COR-L47 (cell line): ENCODE measurements at regions not wholly inside any gene's neighbourhood (a gene's known extent, or its start where the extent isn't known, plus 50 kb on each side); places are given as distances from the start of the nearest gene placed in this dataset.
"Not testable (repeated sequence)": the region's sequence is repeated elsewhere in the genome, so short reads cannot be mapped to it uniquely, and the experiment has no call there.

Experiments used
- DNase-seq: peaks from one replicate; lab custom pipeline; 2025; lab: John Stamatoyannopoulos, UW

DNA sequence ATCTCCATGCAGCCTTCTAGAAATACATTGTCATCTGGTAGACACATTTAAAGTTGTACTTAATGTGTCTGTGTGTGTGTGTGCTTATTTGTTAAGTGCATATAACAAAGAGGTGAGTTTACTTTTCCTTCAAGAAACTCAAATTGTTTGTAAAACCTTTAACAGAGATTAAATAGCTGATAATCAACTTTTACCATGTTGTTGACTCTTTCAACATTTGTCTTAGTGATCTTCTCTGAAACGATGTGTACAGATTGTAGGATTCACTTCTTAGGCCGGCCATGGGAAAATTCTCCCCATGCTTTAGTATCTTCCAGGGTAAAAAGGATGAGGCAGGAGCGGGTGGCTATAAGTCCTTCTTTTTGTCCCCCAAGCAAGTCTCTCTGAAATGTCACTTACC is 292.9 kb upstream of the MAF start:
- DNase-seq: no peak

GRCh38 chr16:79892278-79892677 is 291.7 kb upstream of the MAF start:
- no peak for DNase-seq

GRCh38 chr16:79891458-79891857 is 290.9 kb upstream of the MAF start:
- no peak for DNase-seq

- no peak for DNase-seq
Observed at GRCh38 chr16:79887541-79888540, 287.3 kb upstream of the MAF start.

- DNase-seq: no peak
Observed at GRCh38 chr16:79885320-79885719, 284.8 kb upstream of the MAF start.

- no peak for DNase-seq
Observed at GRCh38 chr16:79883494-79883893, 283.0 kb upstream of the MAF start.

- no peak for DNase-seq
Observed at GRCh38 chr16:79882340-79883005, 281.9 kb upstream of the MAF start.

- not testable (repeated sequence) for DNase-seq
Observed at GRCh38 chr16:79881107-79881506, 280.6 kb upstream of the MAF start.

DNA sequence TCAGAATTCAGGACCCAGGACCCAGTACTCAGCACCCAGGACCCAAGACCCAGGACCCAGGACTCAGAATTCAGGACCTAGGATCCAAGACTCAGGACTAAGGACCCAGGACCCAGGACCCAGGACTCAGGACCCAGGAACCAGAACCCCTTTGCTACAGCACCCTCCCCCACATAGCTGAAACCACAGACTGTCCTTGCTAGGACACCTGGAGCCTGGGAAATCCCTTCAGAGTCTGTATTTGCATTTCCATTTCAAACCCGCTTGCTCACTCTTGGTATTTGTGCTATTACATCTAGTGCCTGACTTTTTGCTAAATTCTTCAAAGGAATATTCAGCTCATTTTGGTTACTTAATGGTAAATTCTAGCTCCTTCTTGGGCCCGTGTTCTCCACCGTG is 275.8 kb upstream of the MAF start:
- DNase-seq: no peak

DNA sequence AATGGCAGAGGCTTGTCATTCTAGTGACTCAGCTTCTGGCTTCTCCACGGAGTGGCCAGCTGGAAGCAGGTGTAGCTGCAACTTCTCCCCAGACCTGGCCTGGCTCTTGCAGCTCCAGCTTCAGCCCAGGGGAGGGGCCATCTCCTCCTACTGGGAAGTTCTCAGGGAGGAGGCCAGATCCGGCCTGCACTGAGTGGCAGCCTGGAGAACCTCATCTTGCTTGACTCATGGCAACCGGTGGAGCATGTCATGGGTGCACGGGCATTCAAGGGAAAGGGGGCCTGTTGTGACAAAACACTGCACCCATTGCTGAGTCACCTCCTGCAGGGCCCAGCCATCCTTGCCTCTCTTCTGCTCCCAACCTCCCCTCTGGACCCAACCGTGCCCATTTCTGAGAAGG is 273.9 kb upstream of the MAF start:
- no peak for DNase-seq

GRCh38 chr16:79873825-79874224 is 273.3 kb upstream of the MAF start:
- no peak for DNase-seq

- no peak for DNase-seq
Observed at GRCh38 chr16:79871906-79872305, 271.4 kb upstream of the MAF start.

DNA sequence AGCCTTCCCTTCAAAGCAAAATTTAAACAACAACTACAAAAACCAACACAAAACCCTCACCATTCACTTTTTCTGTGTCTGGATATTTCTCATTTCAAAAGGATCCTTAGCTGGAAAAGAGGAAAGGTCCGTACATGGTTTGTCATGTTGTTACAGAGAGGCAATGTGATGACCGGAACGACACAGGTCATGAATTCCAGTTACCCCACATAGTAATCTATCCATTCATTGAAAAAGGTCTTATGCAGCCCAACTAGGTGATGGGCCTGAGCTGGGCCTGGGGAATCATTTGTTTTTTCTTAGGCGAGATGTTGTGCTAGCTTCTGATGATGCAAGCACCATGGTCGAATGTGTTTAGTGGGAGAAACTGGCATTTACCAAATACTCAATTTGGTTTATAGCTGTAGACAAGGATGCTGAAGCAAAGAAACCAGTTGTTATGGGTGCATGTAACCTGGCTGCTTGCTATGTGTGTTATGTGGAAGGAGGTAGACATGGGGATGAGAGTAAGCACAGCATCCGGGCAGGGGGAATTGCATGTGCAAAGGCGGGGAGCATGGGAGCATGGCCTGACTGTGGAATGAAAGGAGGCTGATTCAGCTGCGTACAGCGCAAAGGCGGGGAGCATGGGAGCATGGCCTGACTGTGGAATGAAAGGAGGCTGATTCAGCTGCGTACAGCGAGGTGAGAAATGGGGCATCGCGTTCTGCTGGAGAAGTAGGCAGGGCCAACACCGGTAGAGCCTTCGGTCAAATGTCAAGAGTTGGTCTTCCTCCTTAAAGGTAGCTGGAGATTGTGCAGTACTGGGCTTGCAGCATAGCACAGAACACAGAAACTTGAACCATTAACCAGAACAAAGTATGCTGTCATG is 269.7 kb upstream of the MAF start:
- DNase-seq: no peak

GRCh38 chr16:79869304-79870015 is 268.9 kb upstream of the MAF start:
- no peak for DNase-seq

GRCh38 chr16:79868841-79869240 is 268.3 kb upstream of the MAF start:
- DNase-seq: no peak

GRCh38 chr16:79867425-79867997 is 267.0 kb upstream of the MAF start:
- DNase-seq: no peak

DNA sequence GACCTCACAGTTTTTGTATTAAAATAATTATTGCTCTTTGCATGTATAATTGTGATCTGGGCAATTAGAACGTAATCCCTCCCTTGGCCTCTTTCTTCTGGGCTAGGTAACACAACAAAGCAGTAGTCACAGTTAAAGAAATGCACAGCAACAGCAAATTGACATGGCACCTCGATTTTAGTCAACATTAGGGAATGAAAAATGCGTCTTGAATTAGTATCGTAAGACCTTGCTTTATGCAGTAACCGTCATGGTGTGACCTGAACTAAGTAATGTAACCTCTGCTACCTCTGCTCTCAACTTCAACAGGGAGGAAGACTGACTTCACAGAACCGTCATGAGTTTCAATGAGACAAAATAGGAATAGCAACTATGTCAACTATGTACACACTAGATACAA is 265.4 kb upstream of the MAF start:
- DNase-seq: no peak

DNA sequence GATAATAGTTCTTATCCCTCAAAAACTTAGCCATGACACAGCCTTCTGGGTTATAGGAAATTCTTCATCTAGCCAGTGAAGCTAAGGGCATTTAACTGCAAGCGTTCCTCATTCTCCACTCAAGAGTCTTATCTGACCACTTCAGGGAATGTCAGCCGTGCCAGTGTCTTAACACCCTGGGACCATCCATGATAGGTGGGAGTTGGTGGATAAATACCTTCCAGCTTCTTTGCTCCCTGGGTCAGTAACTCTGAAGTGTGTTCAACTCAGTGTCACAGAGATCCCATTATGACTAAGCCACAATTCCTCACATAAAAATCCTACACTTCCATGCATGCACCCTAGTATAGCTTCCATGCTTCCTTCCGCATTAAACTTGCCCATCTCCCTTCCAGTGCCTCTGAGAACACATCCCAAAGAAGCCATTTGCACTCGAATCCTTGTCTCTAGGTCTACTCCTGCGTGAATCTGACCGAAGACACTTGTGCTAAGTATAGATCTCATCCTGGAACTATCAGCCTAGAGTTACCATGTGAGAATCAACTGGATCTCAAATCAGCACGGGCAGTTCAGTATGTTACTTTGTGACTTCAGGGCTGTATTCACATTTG is 264.3 kb upstream of the MAF start:
- DNase-seq: no peak

DNA sequence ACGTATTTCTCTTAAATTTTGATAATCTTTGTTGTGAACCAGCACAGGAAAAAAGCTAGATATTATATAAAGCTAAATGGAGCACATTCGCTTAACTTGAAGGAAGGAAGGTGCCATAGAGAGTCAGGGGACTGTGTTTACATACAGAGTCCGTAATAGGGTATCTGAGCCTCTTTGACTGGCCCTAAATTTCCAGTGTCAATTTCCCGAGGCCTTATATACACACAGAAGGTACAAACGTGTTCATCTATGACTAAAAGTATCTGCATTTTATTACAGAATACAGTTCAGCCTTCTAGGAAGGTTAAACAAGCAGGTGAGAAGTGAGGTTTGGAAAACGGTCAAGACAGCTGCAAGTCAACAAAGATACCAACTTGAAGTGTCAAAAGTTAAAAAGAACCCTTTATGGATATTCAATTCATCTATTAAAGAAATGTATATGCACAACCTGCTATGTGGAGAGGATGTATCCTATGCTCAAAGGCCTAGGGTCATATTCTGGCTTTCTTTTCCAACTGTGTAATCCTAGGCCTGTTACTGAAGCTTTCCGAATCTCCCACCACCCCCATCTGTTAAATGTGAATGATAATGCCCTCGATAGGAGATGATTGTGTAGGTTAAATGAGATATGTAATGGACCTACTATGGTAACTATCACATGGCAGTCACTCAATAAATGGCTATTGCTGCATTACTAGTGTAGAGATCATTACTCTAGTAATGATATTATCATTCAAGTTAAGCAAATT is 263.7 kb upstream of the MAF start:
- no peak for DNase-seq
